ENCODE measurements at regions not wholly inside any gene's neighbourhood (a gene's known extent, or its start where the extent isn't known, plus 50 kb on each side); places are given as distances from the start of the nearest gene placed in this dataset.
"Not testable (repeated sequence)": the region's sequence is repeated elsewhere in the genome, so short reads cannot be mapped to it uniquely, and the experiment has no call there.

DNA sequence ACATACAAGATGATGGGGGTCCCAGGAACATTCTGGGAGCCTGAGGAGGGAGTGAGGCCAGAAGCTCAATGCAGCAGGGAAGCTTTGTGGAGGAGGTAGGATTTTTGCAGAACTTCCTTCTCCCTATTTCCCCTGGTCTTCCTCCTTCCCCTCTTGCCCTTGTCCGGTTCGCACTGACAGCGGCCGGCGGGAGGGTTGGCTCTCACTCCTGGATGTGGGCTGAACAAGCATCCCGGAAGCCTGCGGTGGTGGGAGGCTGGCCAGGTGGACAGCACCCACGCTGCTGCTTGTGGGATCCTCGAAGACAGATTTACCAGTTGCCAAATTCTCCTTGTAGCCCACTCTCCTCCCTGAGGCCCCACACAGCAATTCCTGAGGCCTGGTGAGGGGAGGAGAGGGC, 112.2 kb downstream of the KCNA5 start:
- no peak for DNase-seq
- intact Hi-C loops (cut with DNase I), result no loop called here

- DNase-seq, result no peak
- intact Hi-C loops (cut with DNase I), result no loop called here
Measured at GRCh38 chr12:5160827-5161226, 117.1 kb downstream of the KCNA5 start.

DNA sequence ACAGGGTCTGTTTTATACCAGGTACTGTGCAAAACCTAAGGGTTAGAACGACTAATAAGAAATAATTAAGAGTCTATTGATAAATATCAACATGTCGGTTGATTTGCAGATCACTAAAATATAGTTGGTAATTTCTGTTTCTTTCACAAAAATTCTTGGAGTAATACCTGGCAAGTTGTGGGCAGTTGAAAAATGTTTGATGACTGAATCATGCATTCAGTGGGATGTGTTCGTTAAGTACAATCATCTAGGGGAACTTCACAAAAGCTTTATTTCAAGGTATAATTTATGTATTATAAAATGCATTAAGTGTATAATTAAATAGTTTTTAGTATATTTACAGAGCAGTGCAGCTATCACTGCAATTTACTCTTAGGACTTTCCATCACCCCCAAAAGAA, 120.0 kb downstream of the KCNA5 start:
- intact Hi-C loops (cut with DNase I), result no loop called here
- DNase-seq, result no peak

- DNase-seq, result no peak
- intact Hi-C loops (cut with DNase I), result no loop called here
Measured at GRCh38 chr12:5165296-5165970, 121.8 kb downstream of the KCNA5 start.

DNA sequence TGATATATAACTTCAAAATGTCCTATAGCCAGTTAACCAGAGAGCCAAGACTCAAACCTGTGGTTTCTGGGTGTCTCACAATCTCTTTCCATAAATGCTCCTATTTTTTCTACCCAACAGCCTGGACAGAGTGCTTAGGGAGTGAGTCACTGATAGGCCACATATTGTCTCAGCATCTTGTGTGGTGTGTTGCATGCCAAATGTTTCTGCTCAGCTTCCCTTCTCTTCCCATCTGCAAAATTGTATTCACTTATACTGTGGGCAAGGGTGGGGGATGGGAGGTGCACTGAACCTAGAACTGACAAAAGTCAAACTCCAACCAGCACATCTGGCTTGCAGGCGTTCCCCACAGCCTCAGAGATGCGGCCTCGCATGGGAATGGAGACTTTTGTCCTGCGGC, 123.3 kb downstream of the KCNA5 start:
- no peak for DNase-seq
- intact Hi-C loops (cut with DNase I), result no loop called here

DNA sequence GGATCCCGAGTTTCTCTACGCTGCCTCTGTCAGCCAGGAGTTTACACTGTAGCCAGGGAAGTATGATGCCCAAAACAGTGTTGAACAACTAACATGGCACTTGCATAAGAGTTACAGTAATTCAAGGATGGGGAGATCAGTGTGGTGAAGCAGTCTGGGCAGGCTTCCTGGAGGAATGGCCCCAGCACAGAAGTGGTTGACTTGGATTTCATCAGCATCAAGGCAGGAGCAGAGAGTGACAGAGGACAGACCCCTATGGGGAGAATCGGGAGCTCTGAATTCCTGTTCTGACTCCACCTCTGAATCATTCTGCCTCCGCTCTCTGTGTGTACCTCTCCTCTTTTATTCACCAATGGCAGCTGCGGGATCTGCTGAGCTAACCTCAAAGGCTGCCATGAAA, 124.5 kb downstream of the KCNA5 start:
- DNase-seq, result no peak

GRCh38 chr12:5170844-5171243, 127.2 kb downstream of the KCNA5 start:
- DNase-seq, result no peak
- intact Hi-C loops (cut with DNase I), result no loop called here

More for the DNA sequence above, 124.5 kb downstream of the KCNA5 start:
- intact Hi-C loops (cut with DNase I), result no loop called here

DNA sequence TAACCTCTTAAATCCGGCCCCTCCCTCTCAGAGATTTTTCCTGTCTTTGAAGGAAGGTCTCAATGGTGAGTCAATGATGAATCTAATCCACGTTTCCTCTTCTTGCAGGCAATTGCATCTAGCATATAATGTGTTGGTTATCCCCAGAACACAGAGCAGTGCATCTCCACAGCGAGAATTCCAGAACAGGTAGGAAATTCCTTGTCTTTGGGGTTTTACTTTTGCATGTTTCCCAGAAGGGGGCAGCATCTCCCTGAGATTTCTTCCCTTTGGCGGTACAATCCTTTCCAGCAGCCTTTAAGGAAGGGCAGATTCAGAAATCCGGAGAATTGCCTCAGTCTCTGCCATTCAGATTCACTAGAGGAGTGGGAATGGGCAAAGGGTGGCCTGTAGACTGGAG, 128.0 kb downstream of the KCNA5 start:
- intact Hi-C loops (cut with DNase I), result no loop called here
- DNase-seq, result peak in 28 of 42 donors; percentile 4 to 70 (median 37)

- DNase-seq, result no peak
- intact Hi-C loops (cut with DNase I), result no loop called here
Measured at GRCh38 chr12:5172886-5173285, 129.2 kb downstream of the KCNA5 start.

- DNase-seq, result no peak
- intact Hi-C loops (cut with DNase I), result no loop called here
Measured at GRCh38 chr12:5173511-5174011, 129.9 kb downstream of the KCNA5 start.

GRCh38 chr12:5175415-5175814, 131.7 kb downstream of the KCNA5 start:
- DNase-seq; intact Hi-C loops (cut with DNase I): not testable (repeated sequence)

DNA sequence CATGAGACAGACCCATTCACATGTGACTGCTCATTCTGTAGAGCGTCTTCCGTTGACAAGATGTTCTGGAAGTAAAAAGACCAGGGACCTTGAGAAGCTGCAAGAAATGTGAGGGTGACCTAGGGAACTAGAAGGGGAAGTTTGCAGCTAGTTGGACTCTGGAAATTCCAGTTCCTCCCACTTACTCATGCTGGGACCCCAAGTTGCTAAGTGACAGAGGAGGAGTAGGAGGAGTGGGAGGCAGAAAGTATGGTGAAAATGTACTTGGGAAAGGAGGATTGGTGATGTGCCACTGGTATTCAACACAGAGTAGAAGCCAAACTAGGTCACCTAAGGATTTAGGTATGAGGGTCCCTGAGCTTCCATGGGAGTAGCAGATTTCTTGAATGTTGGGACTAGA, 132.4 kb downstream of the KCNA5 start:
- intact Hi-C loops (cut with DNase I), result no loop called here

GRCh38 chr12:5177096-5177495, 133.4 kb downstream of the KCNA5 start:
- intact Hi-C loops (cut with DNase I), result no loop called here
- no peak for DNase-seq

More for the DNA sequence above, 132.4 kb downstream of the KCNA5 start:
- DNase-seq, result no peak

DNA sequence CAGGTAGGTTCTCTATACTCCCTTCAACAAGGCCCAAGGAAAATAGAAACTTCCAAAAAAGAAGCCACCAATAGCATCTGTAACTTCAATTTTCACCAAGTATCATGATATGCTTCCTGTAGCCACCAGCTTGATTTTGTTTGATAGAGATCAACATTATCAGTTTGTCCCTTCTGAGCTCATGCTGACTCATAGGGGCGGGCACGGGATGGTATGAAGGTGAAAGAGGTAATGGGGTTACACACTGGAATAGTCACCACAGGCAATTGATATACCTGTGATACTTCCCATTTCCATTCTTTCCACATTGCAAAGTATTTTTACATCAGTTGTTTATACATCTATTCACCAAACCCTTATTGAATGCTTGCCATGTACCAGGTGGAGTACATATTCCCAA, 134.1 kb downstream of the KCNA5 start:
- intact Hi-C loops (cut with DNase I), result no loop called here
- no peak for DNase-seq

- intact Hi-C loops (cut with DNase I), result no loop called here
- no peak for DNase-seq
Measured at GRCh38 chr12:5178571-5178970, 134.9 kb downstream of the KCNA5 start.

GRCh38 chr12:5180496-5180895, 136.8 kb downstream of the KCNA5 start:
- intact Hi-C loops (cut with DNase I), result no loop called here

GRCh38 chr12:5184186-5184585, 140.5 kb downstream of the KCNA5 start:
- intact Hi-C loops (cut with DNase I), result no loop called here

More at GRCh38 chr12:5180496-5180895, 136.8 kb downstream of the KCNA5 start:
- no peak for DNase-seq

DNA sequence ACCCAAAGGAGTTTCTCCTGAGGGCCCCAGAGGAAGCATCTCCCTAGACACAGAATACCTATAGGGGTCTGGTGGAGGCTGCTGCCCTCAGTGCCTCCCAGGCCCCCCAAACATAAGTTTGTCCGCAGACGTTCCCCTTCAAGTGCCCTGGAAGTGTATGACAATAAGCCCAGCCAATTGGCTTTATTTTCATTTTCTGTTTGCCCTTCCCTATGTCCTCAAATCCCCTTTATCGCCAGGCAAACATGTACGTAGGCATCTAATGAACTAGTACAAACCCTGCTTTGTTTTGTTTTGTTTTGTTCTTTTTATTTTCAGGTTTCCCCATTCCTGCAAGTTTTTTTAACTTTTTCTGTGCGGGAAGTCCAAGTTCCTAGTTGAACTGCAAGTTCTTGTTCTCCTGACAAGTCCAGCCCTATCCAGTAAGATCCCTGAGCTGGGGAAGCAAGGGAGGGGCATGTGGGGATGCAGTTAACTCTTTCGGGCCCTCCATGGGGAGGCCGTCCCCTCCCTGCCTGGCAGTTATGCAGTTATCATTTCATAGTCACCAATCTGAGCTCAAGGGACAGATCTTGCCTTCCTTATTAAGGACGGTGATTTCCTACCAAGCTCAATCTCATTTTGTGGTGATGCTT, 141.9 kb downstream of the KCNA5 start:
- intact Hi-C loops (cut with DNase I), result no loop called here
- DNase-seq, result no peak

More at GRCh38 chr12:5184186-5184585, 140.5 kb downstream of the KCNA5 start:
- DNase-seq, result no peak

- no peak for DNase-seq
- intact Hi-C loops (cut with DNase I), result no loop called here
Measured at GRCh38 chr12:5186715-5187114, 143.0 kb downstream of the KCNA5 start.

DNA sequence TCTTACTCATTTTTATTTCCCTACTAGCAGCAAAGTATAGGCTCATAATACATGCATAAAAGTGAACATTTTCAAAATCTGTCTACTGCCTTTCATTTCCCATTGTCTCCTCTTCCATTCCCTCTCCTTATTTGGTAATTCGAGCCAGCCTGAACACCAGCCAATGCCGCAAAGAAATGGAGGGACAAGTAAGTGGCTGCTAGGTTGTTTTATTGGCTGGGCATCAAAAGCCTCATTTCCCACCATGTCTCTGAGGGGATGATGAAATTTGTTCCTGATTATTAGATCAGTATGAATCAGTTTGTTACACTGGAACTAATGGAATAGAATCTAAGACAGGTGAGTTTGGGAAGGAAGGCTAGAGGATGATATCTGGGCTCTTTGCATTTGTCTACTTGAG, 143.5 kb downstream of the KCNA5 start:
- intact Hi-C loops (cut with DNase I), result no loop called here

DNA sequence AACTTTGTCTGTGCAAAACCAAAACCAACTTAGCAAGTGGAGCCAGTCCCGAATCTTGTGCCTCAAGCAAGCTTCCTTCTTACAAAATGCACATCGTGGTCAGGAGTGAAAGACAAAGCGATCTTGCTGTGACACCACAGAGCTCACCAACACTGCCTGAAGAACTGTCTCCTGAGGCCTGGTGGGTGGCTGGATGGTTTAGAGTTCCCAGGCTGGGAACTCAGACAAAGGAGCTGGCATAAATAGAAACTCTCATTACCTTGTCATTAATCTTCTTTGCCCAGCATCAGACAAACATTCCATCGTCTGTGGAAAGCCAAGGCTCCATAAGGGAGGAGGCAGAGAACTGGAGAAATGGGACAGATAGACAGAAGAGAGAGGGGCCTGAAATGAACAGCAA, 144.8 kb downstream of the KCNA5 start:
- intact Hi-C loops (cut with DNase I), result no loop called here
- DNase-seq, result no peak

More for the DNA sequence above, 143.5 kb downstream of the KCNA5 start:
- DNase-seq, result no peak

All from head of caudate nucleus (tissue), 42 donors.